HEK293 (cell line): ENCODE measurements at regions not wholly inside any gene's neighbourhood (a gene's known extent, or its start where the extent isn't known, plus 50 kb on each side); places are given as distances from the start of the nearest gene placed in this dataset.

Experiments used
- CTCF ChIA-PET: fragments of 350-600 bp; formaldehyde crosslinking; extraction: SDS; loops from one replicate; lab custom pipeline; 2021; ENCODE audit warnings: antibody characterized with exemption; lab: Yijun Ruan, JAX
- POLR2A ChIA-PET: fragments of 300-600 bp; formaldehyde crosslinking; extraction: SDS; loops from one replicate; lab custom pipeline; 2020; ENCODE audit warnings: antibody characterized with exemption, inconsistent platforms; lab: Yijun Ruan, JAX
- H3K27ac ChIP-seq: fragments of 200-500 bp; sonication (Bioruptor generic); 2 replicates; pipeline ENCODE4 v1.5.1; 2014; ENCODE audit warnings: low read depth, low read length, control low read depth, inconsistent platforms; ENCODE audit errors: extremely low read depth
- H3K36me3 ChIP-seq, 2 experiments: fragments of 200-500 bp in 1 of 2; sonication (Bioruptor generic) in 1 of 2; 1 replicate in 1 of 2; 2 replicates in 1 of 2; pipeline ENCODE4 v1.5.1; 2014 to 2017; ENCODE audit warnings: inconsistent platforms in 2 of 2, low read length in 2 of 2; ENCODE audit not compliant: control insufficient read depth in 2 of 2, insufficient read depth in 1 of 2
- H3K4me1 ChIP-seq: fragments of 200-500 bp; sonication (Bioruptor generic); 2 replicates; pipeline ENCODE4 v1.5.1; 2014; ENCODE audit warnings: mild to moderate bottlenecking, low read length, inconsistent platforms; ENCODE audit not compliant: control insufficient read depth, insufficient read depth
- H3K4me3 ChIP-seq: 2 replicates; pipeline ENCODE4 v1.5.1; 2011; ENCODE audit warnings: low read depth, mild to moderate bottlenecking, control low read depth, low read length, moderate library complexity
- H3K9me3 ChIP-seq: fragments of 200-500 bp; sonication (Bioruptor generic); 2 replicates; pipeline ENCODE4 v1.5.1; 2014; ENCODE audit warnings: low read depth, low read length, inconsistent platforms; ENCODE audit not compliant: control insufficient read depth, insufficient read depth
- GLI4 ChIP-seq: fragments of 450-650 bp; formaldehyde crosslinking; IDR thresholded peaks from 2 replicates; pipeline ENCODE4 v1.5.1; 2016; ENCODE audit warnings: missing biosample characterization, missing genetic modification characterization
- GLIS1 ChIP-seq: fragments of 450-650 bp; formaldehyde crosslinking; IDR thresholded peaks from 2 replicates; pipeline ENCODE4 v1.5.1; 2016; ENCODE audit warnings: missing biosample characterization, missing genetic modification characterization
- KLF8 ChIP-seq: fragments of 450-650 bp; formaldehyde crosslinking; IDR thresholded peaks from 2 replicates; pipeline ENCODE4 v1.5.1; 2016; ENCODE audit warnings: missing biosample characterization, missing genetic modification characterization
- MZF1 ChIP-seq: fragments of 450-650 bp; formaldehyde crosslinking; IDR thresholded peaks from 2 replicates; pipeline ENCODE4 v1.5.1; 2017; ENCODE audit warnings: missing biosample characterization, missing genetic modification characterization, borderline replicate concordance
- OSR2 ChIP-seq: fragments of 450-650 bp; formaldehyde crosslinking; IDR thresholded peaks from 2 replicates; pipeline ENCODE4 v1.5.1; 2016; ENCODE audit warnings: missing biosample characterization, missing genetic modification characterization
- SP3 ChIP-seq: fragments of 450-650 bp; formaldehyde crosslinking; IDR thresholded peaks from 2 replicates; pipeline ENCODE4 v1.5.1; 2016; ENCODE audit warnings: missing biosample characterization, missing genetic modification characterization
- TRIM28 ChIP-seq: IDR thresholded peaks from 2 replicates; pipeline ENCODE4 v1.6.1; 2011; ENCODE audit warnings: low read length, control low read depth, borderline replicate concordance
- ZBTB17 ChIP-seq: fragments of 450-650 bp; formaldehyde crosslinking; IDR thresholded peaks from 2 replicates; pipeline ENCODE4 v1.5.1; 2016; ENCODE audit warnings: missing biosample characterization, missing genetic modification characterization
- ZBTB26 ChIP-seq: fragments of 450-650 bp; formaldehyde crosslinking; optimal IDR thresholded peaks from 2 replicates; pipeline ENCODE3; 2016; ENCODE audit warnings: missing biosample characterization, mild to moderate bottlenecking, missing genetic modification characterization
- ZIC2 ChIP-seq: fragments of 450-650 bp; formaldehyde crosslinking; IDR thresholded peaks from 2 replicates; pipeline ENCODE4 v1.5.1; 2016; ENCODE audit warnings: missing biosample characterization, missing genetic modification characterization
- ZNF121 ChIP-seq: fragments of 450-650 bp; formaldehyde crosslinking; IDR thresholded peaks from 2 replicates; pipeline ENCODE4 v1.5.1; 2016; ENCODE audit warnings: missing biosample characterization, missing genetic modification characterization
- ZNF292 ChIP-seq: fragments of 450-650 bp; formaldehyde crosslinking; IDR thresholded peaks from 2 replicates; pipeline ENCODE4 v1.5.1; 2016; ENCODE audit warnings: low read depth, missing biosample characterization, missing genetic modification characterization, borderline replicate concordance
- ZNF610 ChIP-seq: fragments of 450-650 bp; formaldehyde crosslinking; IDR thresholded peaks from 2 replicates; pipeline ENCODE4 v1.5.1; 2016; ENCODE audit warnings: missing biosample characterization, missing genetic modification characterization, borderline replicate concordance
- ZNF664 ChIP-seq: fragments of 450-650 bp; formaldehyde crosslinking; IDR thresholded peaks from 2 replicates; pipeline ENCODE4 v1.5.1; 2016; ENCODE audit warnings: missing biosample characterization, missing genetic modification characterization
- ZNF792 ChIP-seq: fragments of 450-650 bp; formaldehyde crosslinking; IDR thresholded peaks from 2 replicates; pipeline ENCODE4 v1.5.1; 2016; ENCODE audit warnings: missing biosample characterization, missing genetic modification characterization
- ZSCAN5A ChIP-seq: fragments of 450-650 bp; formaldehyde crosslinking; IDR thresholded peaks from 2 replicates; pipeline ENCODE4 v1.5.1; 2016; ENCODE audit warnings: missing biosample characterization, missing genetic modification characterization

GRCh38 chr13:26952551-26953143 is 192.1 kb upstream of the GPR12 start:
- Histone ChIP-seq H3K4me3 (no peak overlapping the region), H3K36me3 (no peaks in the 10 kb centered on the region), H3K4me1 (peaks cover 34% of the 10 kb centered on the region), H3K27ac (no peak overlapping the region; the same call in 1 of the 2 replicates), H3K9me3 (no peaks in the 10 kb centered on the region)
- CTCF ChIA-PET: interaction anchor here (0.5 to 2.7 kb wide), 3 partner anchors 337 to 409 kb away, joined by 3 to 11 read pairs (median 5); no protein-coding TSS in a partner anchor
- POLR2A ChIA-PET: no interaction called here
- no peak for TF ChIP-seq ZNF610 (tag by site-specific recombination)
- TF ChIP-seq OSR2 (tag by site-specific recombination): no peak
- TF ChIP-seq MZF1 (tag by site-specific recombination): no peak
- TF ChIP-seq GLIS1 (tag by site-specific recombination): peak; percentile 53; the same call in 1 of the 2 replicates
- TF ChIP-seq ZBTB17: no peak
- TF ChIP-seq ZIC2: no peak
- TF ChIP-seq SP3 (tag by site-specific recombination): no peak

GRCh38 chr13:26951581-26952177 is 191.1 kb upstream of the GPR12 start:
- H3K4me1 ChIP-seq: peaks cover 27% of the 10 kb centered on the region
- H3K4me3 ChIP-seq: no peak overlapping the region
- H3K36me3 ChIP-seq: no peaks in the 10 kb centered on the region
- ChIA-PET CTCF (interaction anchor here (1.0 to 2.7 kb wide), 3 partner anchors 11 to 410 kb away, joined by 3 to 11 read pairs (median 5); no protein-coding TSS in a partner anchor), POLR2A (no interaction called here)
- TF ChIP-seq ZBTB26 (no peak), ZNF292 (tag by site-specific recombination) (no peak), ZNF664 (no peak), GLI4 (tag by site-specific recombination) (no peak), ZNF792 (tag by site-specific recombination) (no peak), TRIM28 (no peak), ZSCAN5A (tag by site-specific recombination) (no peak), KLF8 (tag by site-specific recombination) (no peak)
- H3K27ac ChIP-seq: no peak overlapping the region; the same call in 1 of the 2 replicates
- no peaks in the 10 kb centered on the region for H3K9me3 ChIP-seq

GRCh38 chr13:26950968-26951367 is 190.4 kb upstream of the GPR12 start:
- ChIA-PET CTCF (interaction anchor here (0.7 to 2.7 kb wide), 4 partner anchors 34 to 411 kb away, joined by 5 to 11 read pairs (median 8); no protein-coding TSS in a partner anchor), POLR2A (no interaction called here)
- Histone ChIP-seq H3K27ac (no peak overlapping the region; the same call in 1 of the 2 replicates), H3K4me1 (peaks cover 26% of the 10 kb centered on the region), H3K36me3 (no peaks in the 10 kb centered on the region), H3K9me3 (no peaks in the 10 kb centered on the region), H3K4me3 (no peak overlapping the region)
- TF ChIP-seq ZNF121 (tag by site-specific recombination): no peak
